ENCODE measurements at regions not wholly inside any gene's neighbourhood (a gene's known extent, or its start where the extent isn't known, plus 50 kb on each side); places are given as distances from the start of the nearest gene placed in this dataset.
A peak's percentile ranks its signal among the peaks of the same experiment; 100 is the strongest.

GRCh38 chr2:15828576-15828975, 111.8 kb upstream of the MYCN start:
- DNase-seq = no peak

- no peak for DNase-seq
These were observed 111.1 kb upstream of the MYCN start for GRCh38 chr2:15829091-15829801.

- DNase-seq = peak; percentile 61
These were observed 110.4 kb upstream of the MYCN start for GRCh38 chr2:15829985-15830384.

- peak; percentile 47 for DNase-seq
These were observed 109.3 kb upstream of the MYCN start for GRCh38 chr2:15830937-15831549.

DNA sequence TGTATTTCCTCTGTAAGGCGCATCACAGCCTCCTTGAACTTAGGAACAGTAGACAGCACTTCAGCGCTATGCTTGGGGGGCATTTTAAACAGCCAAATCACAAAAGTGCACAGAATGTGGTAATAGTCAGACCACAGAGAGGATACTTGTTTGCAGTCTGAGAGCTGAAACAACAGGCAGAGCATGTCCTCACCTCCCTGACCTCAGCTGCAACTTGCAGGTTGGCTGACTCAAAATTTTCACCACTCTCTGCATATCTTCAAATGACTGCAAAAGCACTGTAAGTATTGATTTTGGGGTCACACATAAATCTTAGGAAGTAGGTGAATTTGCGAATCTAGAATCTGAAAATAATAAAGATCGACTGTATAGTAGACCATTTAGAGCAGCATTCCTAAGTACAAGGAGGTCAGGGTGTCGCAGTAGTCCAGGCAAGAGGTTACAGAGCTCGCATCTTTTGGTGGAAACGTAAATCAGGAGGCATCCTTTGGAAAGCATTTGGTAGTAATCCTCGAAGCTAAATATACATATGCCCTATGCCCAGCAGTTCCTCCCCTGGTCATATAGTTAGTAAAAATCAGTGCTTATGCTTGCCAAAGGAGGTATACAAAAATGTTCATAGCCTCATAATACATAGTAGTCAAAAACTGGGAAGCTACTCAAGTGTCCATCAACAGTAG, 108.2 kb upstream of the MYCN start:
- no peak for DNase-seq

GRCh38 chr2:15832849-15833680, 107.3 kb upstream of the MYCN start:
- DNase-seq = no peak

GRCh38 chr2:15833731-15834130, 106.6 kb upstream of the MYCN start:
- no peak for DNase-seq

GRCh38 chr2:15834381-15835031, 105.8 kb upstream of the MYCN start:
- no peak for DNase-seq

DNA sequence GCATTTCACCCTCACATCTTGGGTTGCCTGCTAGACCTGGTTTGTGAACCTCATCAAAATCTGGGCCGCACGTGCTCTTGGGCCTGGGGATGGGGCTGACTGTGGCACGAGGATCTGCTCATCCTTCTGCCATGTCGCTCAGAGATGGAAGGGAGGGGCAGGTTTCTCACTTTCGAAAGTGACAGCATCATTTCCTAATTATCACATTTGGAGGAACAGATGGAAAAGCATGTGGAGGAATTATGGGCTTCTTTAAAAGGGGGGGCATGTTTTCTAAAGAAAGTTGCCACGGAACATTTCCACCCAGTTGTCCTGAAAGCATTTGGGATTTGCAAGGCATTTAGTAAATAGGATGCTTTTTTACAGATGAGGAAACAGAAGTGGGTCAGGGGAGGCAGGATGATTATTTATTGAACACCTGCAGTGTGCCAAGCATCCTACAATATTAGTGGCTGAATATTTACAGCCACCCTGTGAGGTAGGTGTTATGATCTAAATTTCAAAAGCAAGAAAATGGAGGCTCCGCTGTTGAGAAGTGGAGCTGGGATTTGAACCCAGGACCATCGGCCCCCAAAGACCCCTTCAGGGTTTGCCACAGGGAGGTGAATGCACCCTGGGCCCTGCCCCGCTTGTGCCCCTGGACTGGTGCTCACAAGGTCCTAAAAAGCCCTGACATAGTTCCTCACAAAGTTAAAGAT, 104.2 kb upstream of the MYCN start:
- DNase-seq = no peak

DNA sequence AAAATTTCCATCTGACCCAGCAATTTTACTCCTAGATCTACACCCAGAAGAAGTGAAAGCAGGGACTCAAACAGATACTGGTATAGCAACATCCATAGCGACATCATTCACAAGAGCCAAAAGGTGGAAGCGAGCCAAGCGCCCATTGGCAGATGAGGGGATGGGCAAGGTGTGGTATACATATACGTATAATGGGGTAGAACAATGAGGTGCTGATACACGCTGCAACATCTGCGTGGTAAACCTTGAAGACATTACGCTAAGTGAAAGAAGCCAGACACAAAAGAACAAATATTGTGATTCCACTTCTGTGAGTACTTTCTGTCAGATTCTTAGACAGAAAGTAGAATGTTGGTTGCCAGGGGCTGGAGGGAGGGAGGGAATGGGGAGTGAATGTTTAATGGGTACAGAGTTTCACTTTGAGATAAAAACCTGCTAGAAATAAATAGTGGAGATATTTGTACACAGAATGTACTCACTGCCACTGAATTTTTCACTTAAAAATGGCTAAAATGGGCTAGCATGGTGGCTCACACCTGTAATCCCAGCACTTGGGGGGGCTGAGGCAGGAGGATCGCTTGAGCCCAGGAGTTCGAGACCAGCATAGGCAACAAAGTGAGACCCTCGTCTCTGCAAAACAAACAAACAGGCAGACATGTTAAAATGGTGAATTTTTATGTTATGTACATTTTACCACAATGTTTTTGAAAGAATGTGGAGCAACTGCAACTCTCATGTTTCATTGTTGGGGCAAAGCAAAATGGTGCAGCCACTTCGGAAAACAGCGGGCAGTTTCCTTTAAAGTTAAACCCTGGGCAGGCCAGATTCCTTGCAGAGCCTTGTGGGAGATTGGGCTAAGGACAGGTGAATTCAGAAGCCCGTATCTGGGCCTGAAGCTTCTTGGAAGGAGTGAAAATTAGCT, 103.4 kb upstream of the MYCN start:
- DNase-seq = no peak

- DNase-seq = no peak
These were observed 101.8 kb upstream of the MYCN start for GRCh38 chr2:15838481-15839090.

- DNase-seq = no peak
These were observed 100.8 kb upstream of the MYCN start for GRCh38 chr2:15839426-15840124.

- DNase-seq = no peak
These were observed 100.2 kb upstream of the MYCN start for GRCh38 chr2:15840148-15840547.

GRCh38 chr2:15840969-15841368, 99.4 kb upstream of the MYCN start:
- no peak for DNase-seq

DNA sequence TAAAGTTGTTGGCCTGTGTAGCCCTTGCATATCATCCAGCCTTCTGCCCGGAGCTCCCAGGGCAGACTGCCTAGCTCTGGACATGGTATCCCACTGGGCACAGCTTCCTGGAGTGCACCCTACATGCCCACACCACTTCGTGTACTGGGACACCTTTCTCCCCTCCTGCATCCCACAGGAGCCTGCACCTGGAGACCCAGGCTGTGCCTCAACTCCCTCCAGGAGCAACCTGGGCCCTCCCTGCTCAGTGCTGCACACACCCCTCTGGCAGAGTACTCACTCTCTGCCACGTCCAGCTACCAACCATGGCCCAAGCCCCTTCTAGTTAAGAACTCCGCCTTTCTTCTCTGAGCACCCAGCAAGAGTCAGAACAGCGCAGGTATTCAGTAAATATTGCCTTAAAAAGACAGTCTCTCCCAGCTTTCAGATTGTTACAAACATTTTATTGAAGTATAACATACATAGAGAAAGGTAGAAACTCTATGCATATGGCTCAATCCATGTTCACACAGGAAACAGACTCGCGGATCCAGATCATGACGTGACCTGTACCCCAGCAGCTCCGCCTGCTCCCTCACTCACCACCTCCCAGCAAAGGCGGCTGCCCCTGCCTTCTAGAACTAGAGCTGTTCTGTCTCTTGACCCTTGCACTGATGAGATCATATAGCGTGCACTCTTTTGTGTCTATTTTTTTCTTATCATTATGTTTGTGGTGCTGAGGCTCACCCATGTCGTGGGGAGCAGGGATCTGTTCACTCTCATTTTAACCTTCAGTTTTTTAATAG, 98.4 kb upstream of the MYCN start:
- DNase-seq = no peak

GRCh38 chr2:15842758-15843666, 97.3 kb upstream of the MYCN start:
- no peak for DNase-seq

- DNase-seq = peak; percentile 14
These were observed 96.0 kb upstream of the MYCN start for GRCh38 chr2:15844211-15844801.

GRCh38 chr2:15845294-15845693, 95.1 kb upstream of the MYCN start:
- DNase-seq = no peak

Measured in NCI-H82 (cell line).